ENCODE measurements at regions not wholly inside any gene's neighbourhood (a gene's known extent, or its start where the extent isn't known, plus 50 kb on each side); places are given as distances from the start of the nearest gene placed in this dataset.

GRCh38 chr13:75986818-75987217, 350.7 kb downstream of the LMO7 start:
- H3K79me1 ChIP-seq (ENCODE audit: low read length): peaks cover 4% of the 10 kb centered on the region
- no peak overlapping the region for H3K18ac ChIP-seq (ENCODE audit: low read length)
- H2BK120ac ChIP-seq (ENCODE audit: insufficient read depth, low read length, poor library complexity): no peak overlapping the region
- no peaks in the 10 kb centered on the region for H3K79me2 ChIP-seq (ENCODE audit: control insufficient read depth, insufficient read depth, low read length, poor library complexity)
- no peak overlapping the region for H4K12ac ChIP-seq (ENCODE audit: low read depth, low read length)
- no peaks in the 10 kb centered on the region for H3K9me3 ChIP-seq (ENCODE audit: insufficient read depth, low read depth, low read length)
- H2BK12ac ChIP-seq (ENCODE audit: low read length): peak overlapping the region; percentile 91
- no peaks in the 10 kb centered on the region for H3K36me3 ChIP-seq (ENCODE audit: control insufficient read depth in 1 of 2, insufficient read depth in 2 of 2, low read length in 2 of 2)
- H3K27ac ChIP-seq (ENCODE audit: low read depth, low read length): peak overlapping the region; percentile 67
- peak overlapping the region; percentile 39 for H2BK5ac ChIP-seq (ENCODE audit: low read depth, low read length, poor library complexity)
- peaks cover 0 to 3% of the 10 kb centered on the region in 2 experiments for H3K4me1 ChIP-seq (ENCODE audit: control insufficient read depth in 1 of 2, insufficient read depth in 2 of 2, low read length in 2 of 2)
- no peak overlapping the region for H3K9ac ChIP-seq (ENCODE audit: low read length)
- DNase-seq: no peak
- H3K14ac ChIP-seq (ENCODE audit: low read length): no peak overlapping the region
- H2AFZ ChIP-seq (ENCODE audit: insufficient read depth, low read length, poor library complexity): no peak overlapping the region
- H4K91ac ChIP-seq (ENCODE audit: low read depth, low read length): peak overlapping the region; percentile 73
- H4K8ac ChIP-seq (ENCODE audit: low read depth, low read length): no peak overlapping the region
- WGBS (ENCODE audit: extremely low coverage, insufficient coverage, insufficient read length): no CpG with 5 or more reads among the region's 1 CpG
- H3K23ac ChIP-seq (ENCODE audit: low read length): no peak overlapping the region
- no peak overlapping the region for H3K4ac ChIP-seq (ENCODE audit: low read depth, low read length)
- H3K4me2 ChIP-seq (ENCODE audit: low read length): no peak overlapping the region
- no peaks in the 10 kb centered on the region for H3K27me3 ChIP-seq (ENCODE audit: insufficient read depth, low read length)
- H2AK5ac ChIP-seq (ENCODE audit: low read length): no peak overlapping the region
- no peak overlapping the region for H3K4me3 ChIP-seq (ENCODE audit: low read depth, low read length)

DNA sequence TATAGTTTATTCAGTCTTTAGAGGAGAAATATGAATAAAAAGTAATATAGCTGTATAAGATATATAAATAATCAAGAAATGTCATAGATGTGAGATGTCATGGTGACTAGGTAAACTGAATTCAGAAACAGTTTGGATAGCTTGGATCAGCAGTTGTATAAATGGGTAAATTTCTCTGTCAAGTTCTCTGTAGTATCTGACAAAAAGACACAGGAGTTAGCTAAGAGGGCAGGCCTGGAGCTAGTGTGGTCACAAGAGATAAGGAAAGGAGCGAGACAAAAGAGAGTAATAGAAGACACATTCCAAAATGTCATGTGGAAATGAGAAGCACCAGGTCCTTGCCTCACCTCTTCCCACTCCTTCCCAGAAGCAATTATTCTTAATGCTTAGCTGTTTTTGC, 349.0 kb downstream of the LMO7 start:
- peaks cover 0 to 3% of the 10 kb centered on the region in 2 experiments for H3K4me1 ChIP-seq (ENCODE audit: control insufficient read depth in 1 of 2, insufficient read depth in 2 of 2, low read length in 2 of 2)
- DNase-seq: peak in 1 of 2 donors; percentile 4
- no peak overlapping the region for H3K4me2 ChIP-seq (ENCODE audit: low read length)
- H2BK5ac ChIP-seq (ENCODE audit: low read depth, low read length, poor library complexity): no peak overlapping the region
- no peak overlapping the region for H2BK12ac ChIP-seq (ENCODE audit: low read length)
- H4K12ac ChIP-seq (ENCODE audit: low read depth, low read length): no peak overlapping the region
- H3K14ac ChIP-seq (ENCODE audit: low read length): no peak overlapping the region
- no peaks in the 10 kb centered on the region for H3K79me2 ChIP-seq (ENCODE audit: control insufficient read depth, insufficient read depth, low read length, poor library complexity)
- no peak overlapping the region for H3K27ac ChIP-seq (ENCODE audit: low read depth, low read length)
- no peak overlapping the region for H4K91ac ChIP-seq (ENCODE audit: low read depth, low read length)
- H3K36me3 ChIP-seq (ENCODE audit: control insufficient read depth in 1 of 2, insufficient read depth in 2 of 2, low read length in 2 of 2): no peaks in the 10 kb centered on the region
- H2BK120ac ChIP-seq (ENCODE audit: insufficient read depth, low read length, poor library complexity): no peak overlapping the region
- no peak overlapping the region for H3K9ac ChIP-seq (ENCODE audit: low read length)
- H4K8ac ChIP-seq (ENCODE audit: low read depth, low read length): no peak overlapping the region
- H2AFZ ChIP-seq (ENCODE audit: insufficient read depth, low read length, poor library complexity): no peak overlapping the region
- no peak overlapping the region for H3K23ac ChIP-seq (ENCODE audit: low read length)
- no peaks in the 10 kb centered on the region for H3K27me3 ChIP-seq (ENCODE audit: insufficient read depth, low read length)
- H2AK5ac ChIP-seq (ENCODE audit: low read length): no peak overlapping the region
- H3K18ac ChIP-seq (ENCODE audit: low read length): no peak overlapping the region
- no peaks in the 10 kb centered on the region for H3K9me3 ChIP-seq (ENCODE audit: insufficient read depth, low read depth, low read length)
- no peak overlapping the region for H3K4me3 ChIP-seq (ENCODE audit: low read depth, low read length)
- no peak overlapping the region for H3K4ac ChIP-seq (ENCODE audit: low read depth, low read length)
- no CpG with 5 or more reads among the region's 1 CpG for WGBS (ENCODE audit: extremely low coverage, insufficient coverage, insufficient read length)
- H3K79me1 ChIP-seq (ENCODE audit: low read length): peaks cover 4% of the 10 kb centered on the region

DNA sequence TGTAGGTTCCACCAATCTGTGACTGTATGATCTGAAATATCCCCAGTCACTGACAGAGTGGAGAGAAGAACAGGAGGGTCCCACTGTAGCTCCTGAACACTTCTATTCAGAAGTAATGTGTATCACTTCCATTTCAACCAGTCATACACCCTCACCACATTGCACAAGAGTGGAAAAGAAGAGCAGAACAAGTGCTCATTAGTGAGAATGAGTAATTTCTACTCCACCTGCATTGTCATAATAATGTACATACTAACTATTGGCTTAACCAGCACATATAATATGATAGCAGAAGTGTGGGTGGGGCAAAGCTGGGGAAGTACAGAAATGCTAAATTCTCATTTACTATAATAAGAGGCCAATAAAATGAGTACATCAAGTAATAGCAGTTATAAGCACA, 342.7 kb downstream of the LMO7 start:
- H2AK5ac ChIP-seq (ENCODE audit: low read length): no peak overlapping the region
- no peak overlapping the region for H2AFZ ChIP-seq (ENCODE audit: insufficient read depth, low read length, poor library complexity)
- no peak overlapping the region for H3K4me3 ChIP-seq (ENCODE audit: low read depth, low read length)
- H3K9ac ChIP-seq (ENCODE audit: low read length): no peak overlapping the region
- no peak overlapping the region for H4K8ac ChIP-seq (ENCODE audit: low read depth, low read length)
- H3K14ac ChIP-seq (ENCODE audit: low read length): no peak overlapping the region
- no peaks in the 10 kb centered on the region for H3K36me3 ChIP-seq (ENCODE audit: control insufficient read depth in 1 of 2, insufficient read depth in 2 of 2, low read length in 2 of 2)
- no peak overlapping the region for H2BK5ac ChIP-seq (ENCODE audit: low read depth, low read length, poor library complexity)
- H3K23ac ChIP-seq (ENCODE audit: low read length): no peak overlapping the region
- no peak overlapping the region for H2BK120ac ChIP-seq (ENCODE audit: insufficient read depth, low read length, poor library complexity)
- H4K12ac ChIP-seq (ENCODE audit: low read depth, low read length): no peak overlapping the region
- H3K4me1 ChIP-seq (ENCODE audit: control insufficient read depth in 1 of 2, insufficient read depth in 2 of 2, low read length in 2 of 2): peaks cover 0 to 2% of the 10 kb centered on the region in 2 experiments
- no peak overlapping the region for H3K27ac ChIP-seq (ENCODE audit: low read depth, low read length)
- DNase-seq: no peak
- no peak overlapping the region for H2BK12ac ChIP-seq (ENCODE audit: low read length)
- no peak overlapping the region for H4K91ac ChIP-seq (ENCODE audit: low read depth, low read length)
- H3K79me1 ChIP-seq (ENCODE audit: low read length): no peaks in the 10 kb centered on the region
- no peak overlapping the region for H3K4ac ChIP-seq (ENCODE audit: low read depth, low read length)
- no peaks in the 10 kb centered on the region for H3K27me3 ChIP-seq (ENCODE audit: insufficient read depth, low read length)
- no peaks in the 10 kb centered on the region for H3K9me3 ChIP-seq (ENCODE audit: insufficient read depth, low read depth, low read length)
- no peak overlapping the region for H3K4me2 ChIP-seq (ENCODE audit: low read length)
- H3K79me2 ChIP-seq (ENCODE audit: control insufficient read depth, insufficient read depth, low read length, poor library complexity): no peaks in the 10 kb centered on the region
- H3K18ac ChIP-seq (ENCODE audit: low read length): no peak overlapping the region

DNA sequence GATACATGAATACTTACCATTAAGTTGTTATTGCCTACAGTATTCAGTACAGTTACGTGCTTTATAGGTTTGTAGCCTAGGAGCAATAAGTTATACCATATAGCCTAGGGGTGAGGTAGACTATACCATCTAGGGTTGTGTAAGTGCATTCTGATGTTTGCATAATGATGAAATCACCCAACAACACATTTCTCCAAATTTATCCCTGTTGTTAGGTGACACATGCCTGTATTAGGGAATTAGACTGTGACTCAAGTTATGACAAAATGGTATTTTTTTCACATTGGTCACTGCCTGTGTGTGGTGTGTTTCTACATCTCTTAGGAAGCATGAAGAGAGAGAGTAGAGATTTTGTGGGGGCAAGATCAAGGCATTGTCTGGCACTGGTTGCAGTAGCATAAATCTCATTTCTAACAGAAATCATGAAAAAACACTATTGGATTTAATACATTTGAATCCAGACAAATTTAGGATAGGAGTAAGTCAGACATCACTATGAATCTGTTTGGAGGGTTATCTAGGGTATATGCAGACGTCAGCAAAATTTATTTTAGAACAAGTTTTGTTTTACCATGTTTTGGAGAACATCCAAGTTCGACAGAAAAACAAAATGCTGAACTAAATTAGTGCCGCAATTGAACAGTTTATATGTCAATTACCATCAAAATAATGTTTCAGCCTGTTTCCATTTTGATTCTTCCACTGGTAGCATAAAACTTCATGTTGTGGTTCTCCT, 332.1 kb downstream of the LMO7 start:
- no peak overlapping the region for H3K9ac ChIP-seq (ENCODE audit: low read length)
- peaks cover 0 to 3% of the 10 kb centered on the region in 2 experiments for H3K4me1 ChIP-seq (ENCODE audit: control insufficient read depth in 1 of 2, insufficient read depth in 2 of 2, low read length in 2 of 2)
- H3K79me1 ChIP-seq (ENCODE audit: low read length): no peaks in the 10 kb centered on the region
- H3K23ac ChIP-seq (ENCODE audit: low read length): no peak overlapping the region
- H2AFZ ChIP-seq (ENCODE audit: insufficient read depth, low read length, poor library complexity): no peak overlapping the region
- H2BK120ac ChIP-seq (ENCODE audit: insufficient read depth, low read length, poor library complexity): no peak overlapping the region
- H2BK12ac ChIP-seq (ENCODE audit: low read length): no peak overlapping the region
- no peak overlapping the region for H4K91ac ChIP-seq (ENCODE audit: low read depth, low read length)
- no CpG with 5 or more reads among the region's 4 CpGs for WGBS (ENCODE audit: extremely low coverage, insufficient coverage, insufficient read length)
- no peak overlapping the region for H3K14ac ChIP-seq (ENCODE audit: low read length)
- H4K12ac ChIP-seq (ENCODE audit: low read depth, low read length): no peak overlapping the region
- H3K36me3 ChIP-seq (ENCODE audit: control insufficient read depth in 1 of 2, insufficient read depth in 2 of 2, low read length in 2 of 2): no peaks in the 10 kb centered on the region
- H3K27me3 ChIP-seq (ENCODE audit: insufficient read depth, low read length): no peaks in the 10 kb centered on the region
- peak; percentile 55 to 85 for DNase-seq
- no peak overlapping the region for H3K4me2 ChIP-seq (ENCODE audit: low read length)
- H3K27ac ChIP-seq (ENCODE audit: low read depth, low read length): no peak overlapping the region
- H2AK5ac ChIP-seq (ENCODE audit: low read length): no peak overlapping the region
- no peak overlapping the region for H3K4me3 ChIP-seq (ENCODE audit: low read depth, low read length)
- no peak overlapping the region for H4K8ac ChIP-seq (ENCODE audit: low read depth, low read length)
- H3K18ac ChIP-seq (ENCODE audit: low read length): no peak overlapping the region
- H3K9me3 ChIP-seq (ENCODE audit: insufficient read depth, low read depth, low read length): no peaks in the 10 kb centered on the region
- H2BK5ac ChIP-seq (ENCODE audit: low read depth, low read length, poor library complexity): no peak overlapping the region
- H3K79me2 ChIP-seq (ENCODE audit: control insufficient read depth, insufficient read depth, low read length, poor library complexity): no peaks in the 10 kb centered on the region
- no peak overlapping the region for H3K4ac ChIP-seq (ENCODE audit: low read depth, low read length)

Data from trophoblast cell (in vitro differentiated cells and primary cell).